IMR-90 (cell line): ENCODE measurements at regions not wholly inside any gene's neighbourhood (a gene's known extent, or its start where the extent isn't known, plus 50 kb on each side); places are given as distances from the start of the nearest gene placed in this dataset.

Source experiments
- ATAC-seq: fragments of 200-7000 bp; cut with Tn5 transposase; 2 replicates; pipeline ENCODE4 v1.9.1; 2020; ENCODE audit warnings: low read depth, mild to moderate bottlenecking, moderate library complexity
- BruUV-seq: library from RNA; stranded (reverse); fragments of 400-500 nt; replicated peaks from 2 replicates; lab custom pipeline; 2021; lab: Mats Ljungman, UMichigan
- CTCF ChIA-PET: fragments of 300-600 bp; formaldehyde crosslinking; extraction: SDS; loops from one replicate; lab custom pipeline; 2021; ENCODE audit warnings: antibody characterized with exemption; lab: Yijun Ruan, JAX
- POLR2A ChIA-PET: fragments of 300-600 bp; sonication (Branson Sonifier 250); formaldehyde crosslinking; loops from one replicate; lab custom pipeline; 2022; ENCODE audit warnings: antibody characterized with exemption; ENCODE audit not compliant: unreplicated experiment; lab: Charles Lee
- DNase-seq: peaks from one replicate; pipeline ENCODE4 v3.0.0; 2013
- H2AFZ ChIP-seq: replicated peaks from 2 replicates; pipeline ENCODE3; 2013; ENCODE audit warnings: low read length, mild to moderate bottlenecking; ENCODE audit not compliant: poor library complexity
- H2AK5ac ChIP-seq: 2 replicates; pipeline ENCODE4 v1.6.1; 2013; ENCODE audit warnings: low read depth, low read length, inconsistent platforms
- H2AK9ac ChIP-seq: replicated peaks from 2 replicates; pipeline ENCODE3; 2013; ENCODE audit warnings: mild to moderate bottlenecking, low read depth, low read length, moderate library complexity; ENCODE audit not compliant: poor library complexity
- H2BK120ac ChIP-seq: 2 replicates; pipeline ENCODE4 v1.6.1; 2013; ENCODE audit warnings: low read depth, low read length, inconsistent platforms
- H2BK15ac ChIP-seq: 3 replicates; pipeline ENCODE4 v1.6.1; 2013; ENCODE audit warnings: low read depth, low read length, inconsistent platforms
- H2BK20ac ChIP-seq: 2 replicates; pipeline ENCODE4 v1.6.1; 2013; ENCODE audit warnings: low read depth, mild to moderate bottlenecking, inconsistent platforms, low read length, moderate library complexity
- H2BK5ac ChIP-seq: 2 replicates; pipeline ENCODE4 v1.6.1; 2013; ENCODE audit warnings: mild to moderate bottlenecking, low read depth, low read length, inconsistent platforms; ENCODE audit not compliant: poor library complexity, severe bottlenecking
- H3K14ac ChIP-seq: replicated peaks from 2 replicates; pipeline ENCODE4 v1.6.1; 2013; ENCODE audit warnings: low read depth, low read length, inconsistent platforms
- H3K18ac ChIP-seq: 2 replicates; pipeline ENCODE4 v1.6.1; 2013; ENCODE audit warnings: low read depth, low read length, control low read depth
- H3K23ac ChIP-seq: 2 replicates; pipeline ENCODE4 v1.6.1; 2013; ENCODE audit warnings: low read depth, low read length, inconsistent platforms
- H3K27ac ChIP-seq: 2 replicates; pipeline ENCODE4 v1.5.1; 2013; ENCODE audit warnings: mild to moderate bottlenecking, control low read depth, low read length; ENCODE audit not compliant: insufficient read depth
- H3K27me3 ChIP-seq: 2 replicates; pipeline ENCODE4 v1.6.1; 2013; ENCODE audit warnings: low read length; ENCODE audit not compliant: control insufficient read depth, insufficient read depth
- H3K36me3 ChIP-seq: 2 replicates; pipeline ENCODE4 v1.6.1; 2013; ENCODE audit warnings: low read length, mixed read lengths; ENCODE audit not compliant: control insufficient read depth, insufficient read depth
- H3K4ac ChIP-seq: 2 replicates; pipeline ENCODE4 v1.6.1; 2013; ENCODE audit warnings: low read depth, low read length, inconsistent platforms
- H3K4me1 ChIP-seq: 2 replicates; pipeline ENCODE4 v1.6.1; 2013; ENCODE audit warnings: low read length, mixed read lengths; ENCODE audit not compliant: control insufficient read depth, insufficient read depth
- H3K4me2 ChIP-seq: 2 replicates; pipeline ENCODE4 v1.6.1; 2013; ENCODE audit warnings: low read depth, mild to moderate bottlenecking, control low read depth, low read length, moderate library complexity
- H3K4me3 ChIP-seq: 2 replicates; pipeline ENCODE4 v1.5.1; 2013; ENCODE audit warnings: low read depth, mild to moderate bottlenecking, control low read depth, low read length, moderate library complexity; ENCODE audit not compliant: insufficient read depth
- H3K56ac ChIP-seq: 2 replicates; pipeline ENCODE4 v1.6.1; 2013; ENCODE audit warnings: low read length, inconsistent platforms; ENCODE audit not compliant: insufficient read depth; ENCODE audit errors: extremely low read depth
- H3K79me1 ChIP-seq, 2 experiments: 2 replicates each; pipeline ENCODE4 v1.6.1; 2013; ENCODE audit warnings: low read length in 2 of 2, inconsistent platforms in 1 of 2, low read depth in 1 of 2
- H3K9ac ChIP-seq: 2 replicates; pipeline ENCODE4 v1.6.1; 2013; ENCODE audit warnings: low read depth, low read length, control low read depth
- H3K9me1 ChIP-seq: 2 replicates; pipeline ENCODE4 v1.6.1; 2013; ENCODE audit warnings: low read length, inconsistent platforms; ENCODE audit not compliant: insufficient read depth
- H3K9me3 ChIP-seq: 2 replicates; pipeline ENCODE4 v1.6.1; 2013; ENCODE audit warnings: low read length; ENCODE audit not compliant: control insufficient read depth, insufficient read depth
- H4K20me1 ChIP-seq: 2 replicates; pipeline ENCODE4 v1.6.1; 2013; ENCODE audit warnings: low read length, inconsistent platforms; ENCODE audit not compliant: insufficient read depth
- H4K5ac ChIP-seq: 2 replicates; pipeline ENCODE4 v1.6.1; 2013; ENCODE audit warnings: mild to moderate bottlenecking, low read depth, low read length, control low read depth
- H4K8ac ChIP-seq, 2 experiments: 2 replicates each; pipeline ENCODE4 v1.6.1; 2013; ENCODE audit warnings: low read depth in 2 of 2, low read length in 2 of 2, control low read depth in 1 of 2, inconsistent platforms in 1 of 2
- H4K91ac ChIP-seq: 2 replicates; pipeline ENCODE4 v1.6.1; 2013; ENCODE audit warnings: low read depth, low read length, inconsistent platforms; ENCODE audit not compliant: insufficient read depth
- BHLHE40 ChIP-seq: fragments of 150-350 bp; IDR thresholded peaks from 2 replicates; pipeline ENCODE4 v1.6.1; 2016; ENCODE audit warnings: mild to moderate bottlenecking, low read depth, low read length
- CEBPB ChIP-seq: IDR thresholded peaks from 2 replicates; pipeline ENCODE4 v1.6.1; 2012; ENCODE audit warnings: low read depth, low read length, improper control_type of control experiment
- CHD1 ChIP-seq: IDR thresholded peaks from 2 replicates; pipeline ENCODE4 v1.6.1; 2012; ENCODE audit warnings: low read depth, low read length, improper control_type of control experiment
- FOS ChIP-seq: fragments of 150-350 bp; IDR thresholded peaks from 2 replicates; pipeline ENCODE4 v1.6.1; 2016; ENCODE audit warnings: low read depth, low read length
- MAFK ChIP-seq: IDR thresholded peaks from 2 replicates; pipeline ENCODE4 v1.6.1; 2012; ENCODE audit warnings: low read depth, low read length, improper control_type of control experiment
- MAZ ChIP-seq: IDR thresholded peaks from 2 replicates; pipeline ENCODE4 v1.6.1; 2012; ENCODE audit warnings: low read depth, mild to moderate bottlenecking, low read length, improper control_type of control experiment, moderate library complexity, borderline replicate concordance
- MXI1 ChIP-seq: IDR thresholded peaks from 2 replicates; pipeline ENCODE4 v1.6.1; 2012; ENCODE audit warnings: low read depth, mild to moderate bottlenecking, low read length, moderate library complexity, borderline replicate concordance
- NFE2L2 ChIP-seq: fragments of 150-350 bp; IDR thresholded peaks from 2 replicates; pipeline ENCODE4 v1.6.1; 2016; ENCODE audit warnings: low read depth, mild to moderate bottlenecking, low read length
- POLR2A ChIP-seq: IDR thresholded peaks from 2 replicates; pipeline ENCODE4 v1.6.1; 2012; ENCODE audit warnings: mild to moderate bottlenecking, low read depth, low read length
- RAD21 ChIP-seq: IDR thresholded peaks from 2 replicates; pipeline ENCODE4 v1.6.1; 2012; ENCODE audit warnings: low read length, improper control_type of control experiment
- RCOR1 ChIP-seq: IDR thresholded peaks from 2 replicates; pipeline ENCODE4 v1.6.1; 2012; ENCODE audit warnings: mild to moderate bottlenecking, low read length, improper control_type of control experiment; ENCODE audit not compliant: insufficient replicate concordance
- RFX5 ChIP-seq: IDR thresholded peaks from 2 replicates; pipeline ENCODE4 v1.8.0; 2012; ENCODE audit warnings: low read depth, mild to moderate bottlenecking, low read length, moderate library complexity
- SMC3 ChIP-seq: fragments of 150-350 bp; IDR thresholded peaks from 2 replicates; pipeline ENCODE4 v1.6.1; 2016; ENCODE audit warnings: low read depth, mild to moderate bottlenecking, antibody characterized with exemption, low read length, moderate library complexity
- USF2 ChIP-seq: fragments of 150-350 bp; IDR thresholded peaks from 2 replicates; pipeline ENCODE4 v1.6.1; 2017; ENCODE audit warnings: mild to moderate bottlenecking, antibody characterized with exemption, low read length, low read depth
- WGBS, 2 experiments: methylation state at CpG; one replicate each; pipeline versions ENCODE4 v1.1.5 to v1.1.7; 2013; ENCODE audit warnings: missing lambda C conversion rate in 2 of 2; ENCODE audit not compliant: insufficient read length in 1 of 2; ENCODE audit errors: extremely low coverage in 2 of 2; 5-methylcytosine and 5-hydroxymethylcytosine counted together
- dilution Hi-C: fragments of 300-500 bp; cut with HindIII; formaldehyde crosslinking; loops from one replicate; pipeline ENCODE4 v1.14.3; 2018; ENCODE audit warnings: low sequenced_read_pairs; ENCODE audit not compliant: unreplicated experiment
- in situ Hi-C: fragments of 300-500 bp; cut with MboI; formaldehyde crosslinking; loops from 3 replicates; pipeline ENCODE4 v1.14.3; 2019; ENCODE audit warnings: low sequenced_read_pairs, inconsistent platforms, mixed read lengths
- intact Hi-C: fragments of 100-400 bp; cut with micrococcal nuclease; formaldehyde crosslinking; loops from 2 replicates; pipeline ENCODE4 v1.10.0; 2022
- TF ChIP-seq, protein P1 (sequence below): fragments of 150-350 bp; IDR thresholded peaks from 2 replicates; pipeline ENCODE4 v1.6.1; 2016; ENCODE audit warnings: low read depth, mild to moderate bottlenecking, low read length, moderate library complexity, borderline replicate concordance
- TF ChIP-seq, protein P2 (sequence below): conservative IDR thresholded peaks from 2 replicates; pipeline ENCODE4 v1.5.1; 2012; ENCODE audit warnings: mild to moderate bottlenecking, low read depth, low read length, improper control_type of control experiment

DNA sequence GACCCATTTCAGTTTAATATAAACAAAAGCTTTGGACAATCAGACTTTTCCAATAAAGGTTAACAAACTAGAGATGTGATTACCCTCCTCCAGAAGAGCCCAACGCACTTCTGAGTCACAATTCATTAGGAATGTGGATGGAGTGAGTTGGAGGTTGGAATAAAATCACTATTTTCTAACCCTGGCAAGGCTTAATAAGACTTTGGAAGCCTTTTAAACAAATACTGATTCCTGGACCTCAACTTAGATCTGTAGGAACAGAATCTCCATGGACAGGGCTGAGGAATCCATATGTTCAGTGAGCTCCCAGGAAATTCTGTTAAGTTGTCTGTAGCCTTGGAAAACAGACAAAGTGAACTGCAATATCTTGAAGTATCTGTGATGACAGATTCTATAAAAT is 233.5 kb upstream of the ELL2 start:
- TF ChIP-seq RAD21 (no peak), MXI1 (no peak), RCOR1 (no peak), MAZ (no peak), POLR2A (no peak), CHD1 (no peak), MAFK (no peak), USF2 (no peak), CEBPB (no peak), SMC3 (no peak), BHLHE40 (no peak), NFE2L2 (no peak), RFX5 (no peak), FOS (no peak)
- TF ChIP-seq, protein P1, sequence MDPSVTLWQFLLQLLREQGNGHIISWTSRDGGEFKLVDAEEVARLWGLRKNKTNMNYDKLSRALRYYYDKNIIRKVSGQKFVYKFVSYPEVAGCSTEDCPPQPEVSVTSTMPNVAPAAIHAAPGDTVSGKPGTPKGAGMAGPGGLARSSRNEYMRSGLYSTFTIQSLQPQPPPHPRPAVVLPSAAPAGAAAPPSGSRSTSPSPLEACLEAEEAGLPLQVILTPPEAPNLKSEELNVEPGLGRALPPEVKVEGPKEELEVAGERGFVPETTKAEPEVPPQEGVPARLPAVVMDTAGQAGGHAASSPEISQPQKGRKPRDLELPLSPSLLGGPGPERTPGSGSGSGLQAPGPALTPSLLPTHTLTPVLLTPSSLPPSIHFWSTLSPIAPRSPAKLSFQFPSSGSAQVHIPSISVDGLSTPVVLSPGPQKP: no peak
- TF ChIP-seq, protein P2, sequence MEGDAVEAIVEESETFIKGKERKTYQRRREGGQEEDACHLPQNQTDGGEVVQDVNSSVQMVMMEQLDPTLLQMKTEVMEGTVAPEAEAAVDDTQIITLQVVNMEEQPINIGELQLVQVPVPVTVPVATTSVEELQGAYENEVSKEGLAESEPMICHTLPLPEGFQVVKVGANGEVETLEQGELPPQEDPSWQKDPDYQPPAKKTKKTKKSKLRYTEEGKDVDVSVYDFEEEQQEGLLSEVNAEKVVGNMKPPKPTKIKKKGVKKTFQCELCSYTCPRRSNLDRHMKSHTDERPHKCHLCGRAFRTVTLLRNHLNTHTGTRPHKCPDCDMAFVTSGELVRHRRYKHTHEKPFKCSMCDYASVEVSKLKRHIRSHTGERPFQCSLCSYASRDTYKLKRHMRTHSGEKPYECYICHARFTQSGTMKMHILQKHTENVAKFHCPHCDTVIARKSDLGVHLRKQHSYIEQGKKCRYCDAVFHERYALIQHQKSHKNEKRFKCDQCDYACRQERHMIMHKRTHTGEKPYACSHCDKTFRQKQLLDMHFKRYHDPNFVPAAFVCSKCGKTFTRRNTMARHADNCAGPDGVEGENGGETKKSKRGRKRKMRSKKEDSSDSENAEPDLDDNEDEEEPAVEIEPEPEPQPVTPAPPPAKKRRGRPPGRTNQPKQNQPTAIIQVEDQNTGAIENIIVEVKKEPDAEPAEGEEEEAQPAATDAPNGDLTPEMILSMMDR: no peak
- intact Hi-C loops (no loop called here), in situ Hi-C loops (no loop called here), dilution Hi-C loops (no loop called here)
- H2AFZ ChIP-seq: no peak overlapping the region
- no peaks in the 10 kb centered on the region for H3K79me1 ChIP-seq
- no peak overlapping the region for H4K91ac ChIP-seq
- no peak overlapping the region; the same call in 1 of the 2 replicates for H3K4me2 ChIP-seq
- DNase-seq: peak; percentile 61
- no peak overlapping the region; the same call in 1 of the 2 replicates for H3K56ac ChIP-seq
- no peaks in the 10 kb centered on the region for H3K9me3 ChIP-seq
- no peak overlapping the region for H2BK120ac ChIP-seq
- H3K18ac ChIP-seq: peak overlapping the region; percentile 94; the same call in 1 of the 2 replicates
- no peak overlapping the region for H2AK5ac ChIP-seq
- ChIA-PET CTCF (interaction anchor here (1.5 kb wide), 1 partner anchor 9 kb away, joined by 3 read pairs; no protein-coding TSS in a partner anchor), POLR2A (no interaction called here)
- ATAC-seq: peak; percentile 88
- H4K20me1 ChIP-seq: no peaks in the 10 kb centered on the region
- peak overlapping the region; percentile 70; the same call in 1 of the 2 replicates for H4K5ac ChIP-seq
- H3K9me1 ChIP-seq: 0 out of 2 replicates have a peak, but pooled peaks cover 2% of the 10 kb centered on the region
- H3K14ac ChIP-seq: peak overlapping the region; percentile 30; the same call in 1 of the 2 replicates
- WGBS, 2 experiments: no CpG with 5 or more reads among the region's 1 CpG
- no peaks in the 10 kb centered on the region for H3K36me3 ChIP-seq
- peak overlapping the region; percentile 18; the same call in 1 of the 2 replicates for H3K4ac ChIP-seq
- H3K23ac ChIP-seq: peak overlapping the region; percentile 14; the same call in 1 of the 2 replicates
- H2BK20ac ChIP-seq: peak overlapping the region; percentile 75; the same call in 1 of the 2 replicates
- no peaks in the 10 kb centered on the region for H3K27me3 ChIP-seq
- BruUV-seq: no TSS peak
- peaks cover 5% of the 10 kb centered on the region for H3K4me1 ChIP-seq
- peak overlapping the region; percentile 66; the same call in 2 of the 3 replicates for H2BK15ac ChIP-seq
- H2AK9ac ChIP-seq: no peak overlapping the region
- H2BK5ac ChIP-seq: peak overlapping the region; percentile 70
- no peak overlapping the region for H3K27ac ChIP-seq
- H4K8ac ChIP-seq: peak overlapping the region in 1 of 2 experiments; percentile 66; a peak in 2 of 4 replicates
- H3K4me3 ChIP-seq: no peak overlapping the region
- H3K9ac ChIP-seq: no peak overlapping the region
